SK-N-SH (cell line): ENCODE measurements at regions not wholly inside any gene's neighbourhood (a gene's known extent, or its start where the extent isn't known, plus 50 kb on each side); places are given as distances from the start of the nearest gene placed in this dataset.
"Not testable (repeated sequence)": the region's sequence is repeated elsewhere in the genome, so short reads cannot be mapped to it uniquely, and the experiment has no call there.

ENCODE experiments used
- EZH2phosphoT487 ChIP-seq: fragments of 200-600 bp; sonication (generic); IDR thresholded peaks from 2 replicates; pipeline ENCODE4 v1.6.1; 2017; ENCODE audit warnings: low read depth, mixed run types, mild to moderate bottlenecking, antibody characterized with exemption, moderate library complexity, borderline replicate concordance
- FOXJ3 ChIP-seq: sonication (generic); formaldehyde crosslinking; IDR thresholded peaks from 2 replicates; pipeline ENCODE4 v1.5.1; 2020; ENCODE audit warnings: mild to moderate bottlenecking, missing genetic modification reagents
- GABPA ChIP-seq: IDR thresholded peaks from 2 replicates; pipeline ENCODE4 v1.4.0; 2012; ENCODE audit warnings: low read depth, mild to moderate bottlenecking
- MXI1 ChIP-seq: IDR thresholded peaks from 2 replicates; pipeline ENCODE4 v1.6.1; 2012; ENCODE audit warnings: mild to moderate bottlenecking, low read depth, low read length, improper control_type of control experiment
- NRF1 ChIP-seq: IDR thresholded peaks from 2 replicates; pipeline ENCODE4 v1.6.1; 2012; ENCODE audit warnings: low read depth, mild to moderate bottlenecking, low read length
- POLR2AphosphoS5 ChIP-seq: IDR thresholded peaks from 2 replicates; pipeline ENCODE4 v1.6.1; 2012; ENCODE audit warnings: low read depth, low read length
- RAD21 ChIP-seq: IDR thresholded peaks from 2 replicates; pipeline ENCODE4 v1.6.1; 2012; ENCODE audit warnings: mild to moderate bottlenecking, low read length
- SIN3A ChIP-seq: IDR thresholded peaks from 2 replicates; pipeline ENCODE4 v1.6.1; 2012; ENCODE audit warnings: low read depth, mild to moderate bottlenecking, low read length, moderate library complexity, borderline replicate concordance
- SMC3 ChIP-seq: IDR thresholded peaks from 2 replicates; pipeline ENCODE4 v1.6.1; 2012; ENCODE audit warnings: low read depth, low read length, improper control_type of control experiment
- ZBTB33 ChIP-seq: IDR thresholded peaks from 2 replicates; pipeline ENCODE4 v1.4.0; 2012; ENCODE audit warnings: low read depth, borderline replicate concordance
- TF ChIP-seq, protein P1 (sequence below): fragments of 200-600 bp; sonication (generic); IDR thresholded peaks from 2 replicates; pipeline ENCODE4 v1.6.1; 2017; ENCODE audit warnings: antibody characterized with exemption, mild to moderate bottlenecking, moderate library complexity
- TF ChIP-seq, protein P2 (sequence below): IDR thresholded peaks from 2 replicates; pipeline ENCODE4 v1.6.1; 2012; ENCODE audit warnings: mild to moderate bottlenecking, low read depth, low read length, moderate library complexity
- TF ChIP-seq, protein P3 (sequence below): IDR thresholded peaks from 2 replicates; pipeline ENCODE4 v1.4.0; 2012; ENCODE audit warnings: low read depth

DNA sequence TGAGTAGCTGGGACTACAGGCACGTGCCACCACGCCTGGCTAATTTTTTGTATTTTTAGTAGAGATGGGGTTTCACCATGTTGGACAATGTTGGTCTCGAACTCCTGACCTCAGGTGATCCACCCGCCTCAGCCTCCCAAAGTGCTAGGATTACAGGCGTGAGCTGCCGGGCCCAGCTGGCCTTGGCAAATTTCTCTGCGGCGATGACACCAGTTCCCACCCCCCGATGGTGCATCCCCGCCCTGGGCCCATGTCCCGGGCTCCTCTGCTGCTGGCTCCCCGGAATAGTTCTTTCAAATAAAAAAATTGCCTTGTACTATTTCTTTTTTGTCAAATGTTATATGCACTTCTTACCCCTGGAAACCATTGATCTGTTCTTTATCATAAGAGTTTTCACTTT lies 171.5 kb upstream of the SPHKAP start:
- TF ChIP-seq, protein P1, sequence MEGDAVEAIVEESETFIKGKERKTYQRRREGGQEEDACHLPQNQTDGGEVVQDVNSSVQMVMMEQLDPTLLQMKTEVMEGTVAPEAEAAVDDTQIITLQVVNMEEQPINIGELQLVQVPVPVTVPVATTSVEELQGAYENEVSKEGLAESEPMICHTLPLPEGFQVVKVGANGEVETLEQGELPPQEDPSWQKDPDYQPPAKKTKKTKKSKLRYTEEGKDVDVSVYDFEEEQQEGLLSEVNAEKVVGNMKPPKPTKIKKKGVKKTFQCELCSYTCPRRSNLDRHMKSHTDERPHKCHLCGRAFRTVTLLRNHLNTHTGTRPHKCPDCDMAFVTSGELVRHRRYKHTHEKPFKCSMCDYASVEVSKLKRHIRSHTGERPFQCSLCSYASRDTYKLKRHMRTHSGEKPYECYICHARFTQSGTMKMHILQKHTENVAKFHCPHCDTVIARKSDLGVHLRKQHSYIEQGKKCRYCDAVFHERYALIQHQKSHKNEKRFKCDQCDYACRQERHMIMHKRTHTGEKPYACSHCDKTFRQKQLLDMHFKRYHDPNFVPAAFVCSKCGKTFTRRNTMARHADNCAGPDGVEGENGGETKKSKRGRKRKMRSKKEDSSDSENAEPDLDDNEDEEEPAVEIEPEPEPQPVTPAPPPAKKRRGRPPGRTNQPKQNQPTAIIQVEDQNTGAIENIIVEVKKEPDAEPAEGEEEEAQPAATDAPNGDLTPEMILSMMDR, result not testable (repeated sequence)
- TF ChIP-seq NRF1; SMC3; MXI1; RAD21; GABPA; POLR2AphosphoS5; ZBTB33; FOXJ3 (CRISPR knock-in tag); SIN3A; EZH2phosphoT487: not testable (repeated sequence)
- TF ChIP-seq, protein P2, sequence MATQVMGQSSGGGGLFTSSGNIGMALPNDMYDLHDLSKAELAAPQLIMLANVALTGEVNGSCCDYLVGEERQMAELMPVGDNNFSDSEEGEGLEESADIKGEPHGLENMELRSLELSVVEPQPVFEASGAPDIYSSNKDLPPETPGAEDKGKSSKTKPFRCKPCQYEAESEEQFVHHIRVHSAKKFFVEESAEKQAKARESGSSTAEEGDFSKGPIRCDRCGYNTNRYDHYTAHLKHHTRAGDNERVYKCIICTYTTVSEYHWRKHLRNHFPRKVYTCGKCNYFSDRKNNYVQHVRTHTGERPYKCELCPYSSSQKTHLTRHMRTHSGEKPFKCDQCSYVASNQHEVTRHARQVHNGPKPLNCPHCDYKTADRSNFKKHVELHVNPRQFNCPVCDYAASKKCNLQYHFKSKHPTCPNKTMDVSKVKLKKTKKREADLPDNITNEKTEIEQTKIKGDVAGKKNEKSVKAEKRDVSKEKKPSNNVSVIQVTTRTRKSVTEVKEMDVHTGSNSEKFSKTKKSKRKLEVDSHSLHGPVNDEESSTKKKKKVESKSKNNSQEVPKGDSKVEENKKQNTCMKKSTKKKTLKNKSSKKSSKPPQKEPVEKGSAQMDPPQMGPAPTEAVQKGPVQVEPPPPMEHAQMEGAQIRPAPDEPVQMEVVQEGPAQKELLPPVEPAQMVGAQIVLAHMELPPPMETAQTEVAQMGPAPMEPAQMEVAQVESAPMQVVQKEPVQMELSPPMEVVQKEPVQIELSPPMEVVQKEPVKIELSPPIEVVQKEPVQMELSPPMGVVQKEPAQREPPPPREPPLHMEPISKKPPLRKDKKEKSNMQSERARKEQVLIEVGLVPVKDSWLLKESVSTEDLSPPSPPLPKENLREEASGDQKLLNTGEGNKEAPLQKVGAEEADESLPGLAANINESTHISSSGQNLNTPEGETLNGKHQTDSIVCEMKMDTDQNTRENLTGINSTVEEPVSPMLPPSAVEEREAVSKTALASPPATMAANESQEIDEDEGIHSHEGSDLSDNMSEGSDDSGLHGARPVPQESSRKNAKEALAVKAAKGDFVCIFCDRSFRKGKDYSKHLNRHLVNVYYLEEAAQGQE, result not testable (repeated sequence)
- TF ChIP-seq, protein P3, sequence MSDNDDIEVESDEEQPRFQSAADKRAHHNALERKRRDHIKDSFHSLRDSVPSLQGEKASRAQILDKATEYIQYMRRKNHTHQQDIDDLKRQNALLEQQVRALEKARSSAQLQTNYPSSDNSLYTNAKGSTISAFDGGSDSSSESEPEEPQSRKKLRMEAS, result not testable (repeated sequence)
